HG02884 (cell line): ENCODE measurements at regions not wholly inside any gene's neighbourhood (a gene's known extent, or its start where the extent isn't known, plus 50 kb on each side); places are given as distances from the start of the nearest gene placed in this dataset.

Experiments
- ATAC-seq: cut with Tn5 transposase; IDR thresholded peaks from one replicate; pipeline ENCODE4 v1.9.1; 2021; ENCODE audit warnings: mild to moderate bottlenecking, moderate library complexity; ENCODE audit not compliant: unreplicated experiment

GRCh38 chr14:42079911-42080310 is 473.2 kb downstream of the LRFN5 start:
- no peak for ATAC-seq

DNA sequence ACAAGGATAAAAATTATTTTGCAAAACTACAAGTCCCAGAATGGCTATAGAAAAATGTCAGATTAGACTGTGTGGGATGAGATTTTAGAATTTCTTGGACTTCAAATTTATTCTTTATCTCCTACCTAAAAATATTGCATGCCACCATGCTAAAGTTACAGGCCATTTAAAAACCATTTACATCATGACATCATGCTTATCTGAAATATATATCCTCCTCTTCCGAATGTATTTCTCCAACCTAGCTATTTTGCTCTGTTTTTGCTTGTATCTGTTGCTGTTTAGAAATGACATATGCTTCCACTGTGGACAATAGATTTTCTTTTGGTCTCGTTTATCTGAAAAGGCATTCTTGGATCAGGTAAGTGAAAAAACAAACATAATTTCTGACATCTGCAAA is 471.7 kb downstream of the LRFN5 start:
- no peak for ATAC-seq

GRCh38 chr14:42070031-42070430 is 463.4 kb downstream of the LRFN5 start:
- no peak for ATAC-seq

- ATAC-seq: no peak
These were observed 450.4 kb downstream of the LRFN5 start for GRCh38 chr14:42057111-42057510.

DNA sequence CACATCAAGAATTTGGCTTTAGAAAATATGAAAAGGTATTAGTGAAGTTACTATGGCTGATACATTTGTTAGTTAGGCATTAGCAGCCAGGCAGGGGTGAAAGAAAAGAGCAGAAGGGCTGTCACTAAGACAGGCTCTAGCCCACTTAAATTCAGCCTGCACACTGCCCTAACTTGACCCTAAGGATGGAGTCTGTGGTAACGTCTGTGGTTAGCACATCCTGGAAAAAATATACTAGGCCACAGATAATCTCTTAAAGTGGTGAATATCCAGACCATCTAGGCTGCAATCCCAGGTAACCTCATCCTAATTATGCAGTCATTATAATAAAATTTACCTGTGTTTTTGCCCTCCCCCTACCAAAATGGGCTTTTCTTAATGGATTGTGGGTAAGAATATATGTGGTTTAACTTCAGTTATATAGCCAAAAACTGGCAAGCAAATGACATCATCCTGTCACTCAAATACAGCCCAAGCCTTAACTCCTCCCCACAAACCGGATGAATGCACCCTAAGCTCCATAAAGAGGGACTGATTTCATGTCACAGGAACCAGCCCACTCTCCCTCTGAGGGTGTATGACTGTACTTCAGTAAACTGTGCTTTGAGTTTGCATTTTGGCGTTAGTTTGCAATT is 440.9 kb downstream of the LRFN5 start:
- ATAC-seq: no peak

DNA sequence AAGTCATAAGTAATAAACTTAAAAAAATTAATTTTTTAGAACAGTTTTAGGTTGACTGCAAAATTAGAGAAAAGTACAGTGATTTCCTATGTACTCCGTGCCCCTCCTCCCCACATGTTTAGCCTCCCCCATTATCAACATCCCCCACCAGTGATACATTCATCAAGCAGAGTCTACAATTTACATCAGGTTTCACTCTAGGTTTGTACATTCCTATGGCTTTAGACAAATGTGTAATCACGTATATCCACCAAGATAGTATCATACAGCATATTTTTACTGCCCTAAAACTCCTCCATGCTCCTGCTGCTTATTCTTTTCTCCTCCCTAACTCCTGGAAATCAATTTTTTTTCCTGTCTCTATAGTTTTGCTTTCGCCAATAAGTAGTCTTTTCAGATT is 438.7 kb downstream of the LRFN5 start:
- ATAC-seq: no peak

GRCh38 chr14:42028607-42029006 is 421.9 kb downstream of the LRFN5 start:
- no peak for ATAC-seq

- no peak for ATAC-seq
These were observed 420.6 kb downstream of the LRFN5 start for GRCh38 chr14:42027271-42027670.

DNA sequence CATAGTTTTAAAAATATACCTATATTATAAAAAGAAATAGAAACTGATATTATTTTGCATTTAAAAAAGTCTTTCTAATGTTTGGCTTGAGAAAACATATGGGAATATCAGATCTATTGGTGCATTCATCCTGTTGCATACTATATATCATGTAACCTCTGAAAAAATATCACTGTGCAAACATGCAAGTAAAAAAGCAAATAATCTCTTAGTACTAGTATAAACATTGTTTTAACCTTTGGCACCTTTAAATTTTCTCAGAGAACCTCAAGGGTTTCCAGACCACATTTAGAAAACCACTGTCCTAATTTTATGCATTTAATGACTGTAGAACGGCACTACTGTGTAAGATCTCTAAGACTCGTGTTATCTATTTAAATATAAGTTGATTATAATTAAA is 416.8 kb downstream of the LRFN5 start:
- no peak for ATAC-seq

DNA sequence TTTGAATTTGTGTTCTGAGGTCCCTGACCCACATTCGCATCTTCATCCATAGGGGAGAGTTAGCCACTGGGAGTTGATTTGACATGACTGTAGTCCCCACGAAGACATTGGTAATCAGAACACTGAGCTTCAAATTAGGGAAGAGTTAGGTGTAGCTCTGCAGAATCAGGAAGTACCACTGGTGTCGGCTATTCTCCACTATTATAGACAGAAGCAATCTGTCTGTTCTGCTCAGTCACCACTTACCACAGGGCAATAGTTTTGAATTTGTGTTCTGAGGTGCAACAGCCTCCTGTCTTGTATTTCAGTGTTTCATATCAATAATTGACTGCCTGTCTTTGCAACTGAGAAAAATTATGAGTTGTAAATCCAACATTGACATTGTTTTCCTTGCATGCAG is 407.6 kb downstream of the LRFN5 start:
- no peak for ATAC-seq

DNA sequence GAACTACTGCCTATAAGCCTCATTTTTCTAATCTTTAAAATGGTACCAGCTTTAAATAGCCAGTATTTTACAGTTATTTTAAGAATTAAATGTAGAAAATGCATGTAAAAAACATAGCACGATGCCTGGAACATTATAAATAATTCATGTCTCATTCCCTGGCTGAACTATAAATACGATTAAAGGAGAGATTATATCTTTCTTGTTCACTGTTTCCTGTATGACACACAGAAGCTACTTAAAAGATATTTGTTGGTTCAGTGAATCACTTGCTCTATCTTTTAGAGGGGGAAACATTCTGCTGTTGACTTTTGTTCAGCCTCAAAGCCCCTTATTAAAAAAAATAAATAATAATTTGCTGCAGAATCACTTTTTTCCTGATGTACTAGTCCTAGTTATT is 406.9 kb downstream of the LRFN5 start:
- no peak for ATAC-seq

DNA sequence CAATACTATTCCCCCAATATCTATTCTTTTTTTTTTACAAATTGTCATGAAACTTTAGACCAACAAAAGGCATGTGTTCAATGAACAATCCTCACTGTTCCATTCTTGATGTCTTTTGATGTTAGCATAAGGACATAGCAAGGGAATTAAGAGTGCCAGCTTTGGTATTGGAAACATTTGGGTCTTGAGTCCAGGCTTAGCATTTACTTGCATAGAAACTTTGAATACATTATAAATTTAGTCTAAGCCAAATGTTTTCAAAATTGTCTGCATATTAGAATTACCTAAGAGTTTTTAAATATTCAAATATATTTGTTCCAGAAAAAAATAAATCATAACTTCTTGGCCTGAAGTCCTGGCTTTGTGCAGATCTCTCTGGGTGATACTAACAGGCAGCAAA is 406.5 kb downstream of the LRFN5 start:
- no peak for ATAC-seq

DNA sequence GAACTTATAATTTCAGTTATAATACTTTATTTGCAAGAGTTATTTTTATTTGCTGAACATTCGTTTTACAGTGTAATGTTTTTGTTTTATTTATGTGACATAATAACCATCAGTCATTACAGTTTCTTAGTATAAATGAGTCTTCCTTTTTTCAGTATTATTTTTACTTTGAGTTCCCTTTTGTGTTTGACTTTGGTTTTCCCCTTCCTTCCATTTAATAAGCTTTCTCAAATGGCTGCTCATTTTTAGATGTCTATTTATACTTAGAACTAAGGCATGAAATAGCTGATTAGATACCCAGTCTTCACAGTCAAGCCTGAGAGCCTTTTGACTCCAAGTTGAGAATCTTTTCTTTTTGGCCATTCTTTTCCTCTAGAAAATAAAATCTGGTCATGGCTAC is 404.5 kb downstream of the LRFN5 start:
- peak; percentile 65 for ATAC-seq

- no peak for ATAC-seq
These were observed 397.6 kb downstream of the LRFN5 start for GRCh38 chr14:42004321-42004720.

DNA sequence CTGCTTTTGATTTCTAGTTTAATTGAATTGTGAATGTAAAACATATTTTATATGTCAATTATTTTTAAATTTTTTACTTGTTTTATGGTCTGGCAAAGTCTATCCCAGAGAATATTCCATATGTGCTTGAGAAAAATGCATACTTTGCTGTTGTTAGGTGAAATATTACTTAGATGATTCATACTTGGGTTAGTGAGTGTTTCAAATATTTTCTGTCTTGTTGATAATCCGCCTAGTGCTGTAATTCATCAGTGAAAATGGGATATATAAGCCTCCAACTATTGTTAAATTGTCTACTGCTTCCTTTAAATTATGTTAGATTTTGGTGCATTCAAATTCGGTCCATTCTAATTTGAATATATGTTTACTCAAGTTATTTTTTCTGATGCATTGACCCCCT is 395.5 kb downstream of the LRFN5 start:
- no peak for ATAC-seq

DNA sequence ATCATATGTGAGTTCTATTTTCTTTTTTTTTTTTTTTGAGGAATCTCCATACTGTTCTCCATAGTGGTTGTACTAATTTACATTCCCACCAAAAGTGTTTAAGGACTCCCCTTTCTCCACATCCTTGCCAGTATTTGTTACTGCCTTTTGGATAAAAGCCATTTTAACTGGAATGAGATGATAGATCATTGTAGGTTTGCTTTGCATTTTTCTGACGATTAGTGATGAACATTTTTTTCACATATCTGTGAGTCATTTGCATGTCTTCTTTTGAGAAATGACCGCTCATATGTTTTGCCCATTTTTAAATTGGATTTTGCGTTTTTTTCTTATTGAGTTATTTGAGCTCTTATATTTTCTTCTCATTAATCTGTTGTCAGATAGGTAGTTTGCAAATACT is 394.8 kb downstream of the LRFN5 start:
- ATAC-seq: no peak

DNA sequence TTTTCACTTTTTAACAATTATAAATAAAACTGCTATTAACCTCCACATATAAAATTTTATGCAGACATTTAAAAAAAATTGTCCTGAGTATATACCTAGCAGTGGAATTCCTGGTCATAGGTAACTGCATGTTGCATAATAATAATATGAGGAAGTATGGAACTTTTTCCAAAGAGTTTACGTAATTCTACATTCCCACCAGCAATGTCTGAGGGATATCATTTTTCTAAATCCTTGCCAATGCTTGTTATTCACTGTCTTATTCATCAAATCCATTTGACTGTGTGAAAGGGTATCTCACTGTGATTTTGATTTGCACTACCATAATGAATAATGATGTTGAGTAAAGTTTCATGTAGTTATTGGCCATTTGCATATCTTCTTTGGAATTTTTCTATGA is 393.8 kb downstream of the LRFN5 start:
- ATAC-seq: no peak

GRCh38 chr14:41993687-41994086 is 387.0 kb downstream of the LRFN5 start:
- no peak for ATAC-seq

- ATAC-seq: peak; percentile 46
These were observed 380.0 kb downstream of the LRFN5 start for GRCh38 chr14:41986700-41987099.

DNA sequence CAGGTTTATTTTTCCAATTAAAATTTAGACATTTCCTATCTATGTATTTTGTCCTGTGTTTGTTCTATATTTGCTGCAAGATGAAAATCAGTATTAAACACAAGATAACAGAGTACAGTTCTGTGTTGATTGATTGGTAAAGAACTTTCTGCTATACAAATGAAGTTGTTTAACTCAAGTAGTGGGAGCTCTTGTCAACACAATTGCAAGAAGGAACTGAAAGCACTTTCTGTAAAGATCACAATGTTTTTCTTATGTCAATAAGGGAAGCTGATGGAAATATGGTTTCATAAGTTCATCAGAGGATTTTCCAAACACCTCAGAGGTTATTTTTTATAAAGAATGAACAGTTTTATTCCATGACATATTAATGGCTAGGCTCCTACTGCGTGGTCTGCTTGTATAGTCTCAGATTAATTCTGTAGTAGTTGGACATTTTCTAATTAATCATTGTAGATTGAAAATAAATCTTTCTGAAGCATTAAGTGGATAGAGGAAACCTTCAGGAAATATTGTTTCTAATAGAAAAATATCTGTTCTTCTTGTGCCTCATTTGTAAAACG is 379.5 kb downstream of the LRFN5 start:
- peak; percentile 48 for ATAC-seq

- ATAC-seq: no peak
These were observed 366.5 kb downstream of the LRFN5 start for GRCh38 chr14:41973178-41973577.

DNA sequence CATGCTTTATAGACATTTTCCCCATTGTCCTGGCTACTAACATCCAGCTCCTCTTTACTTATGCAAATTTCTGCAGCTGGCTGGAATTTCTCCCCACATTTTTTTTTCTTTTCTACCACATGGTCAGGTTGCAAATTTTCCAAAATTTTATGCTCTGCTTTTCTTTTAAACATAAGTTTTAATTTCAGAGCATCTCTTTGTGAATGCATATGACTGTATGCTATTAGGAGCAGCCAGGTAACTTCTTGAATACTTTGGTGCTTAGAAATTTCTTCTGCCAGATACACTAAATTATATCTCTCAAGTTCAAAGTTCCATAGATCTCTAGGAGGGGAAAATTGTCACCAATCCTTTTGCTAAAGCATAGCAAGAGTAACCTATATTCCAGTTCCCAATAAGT is 365.9 kb downstream of the LRFN5 start:
- ATAC-seq: no peak

GRCh38 chr14:41960281-41960680 is 353.6 kb downstream of the LRFN5 start:
- ATAC-seq: no peak
